DOHH2 (cell line): ENCODE measurements at regions not wholly inside any gene's neighbourhood (a gene's known extent, or its start where the extent isn't known, plus 50 kb on each side); places are given as distances from the start of the nearest gene placed in this dataset.

Experiments used
- H3F3A ChIP-seq: fragments of 200-600 bp; sonication (generic), shearing (Covaris generic); 2 replicates; pipeline ENCODE4 v1.6.0; 2016; ENCODE audit warnings: antibody characterized with exemption, mild to moderate bottlenecking; ENCODE audit not compliant: control insufficient read depth, insufficient read depth
- H3K27ac ChIP-seq: fragments of 200-600 bp; sonication (generic); 2 replicates; pipeline ENCODE4 v1.5.1; 2014; ENCODE audit warnings: low read depth, mild to moderate bottlenecking, low read length, moderate library complexity
- H3K27me3 ChIP-seq: fragments of 200-600 bp; sonication (generic); 2 replicates; pipeline ENCODE4 v1.6.1; 2014; ENCODE audit warnings: mild to moderate bottlenecking, low read length, mixed read lengths; ENCODE audit not compliant: control insufficient read depth
- H3K36me3 ChIP-seq: fragments of 200-600 bp; sonication (generic); 2 replicates; pipeline ENCODE4 v1.6.1; 2014; ENCODE audit warnings: mild to moderate bottlenecking, low read length, moderate library complexity, mixed read lengths; ENCODE audit not compliant: control insufficient read depth
- H3K4me1 ChIP-seq: fragments of 200-600 bp; sonication (generic); 2 replicates; pipeline ENCODE4 v1.6.1; 2014; ENCODE audit warnings: mild to moderate bottlenecking, low read length, mixed read lengths; ENCODE audit not compliant: control insufficient read depth
- H3K4me2 ChIP-seq: fragments of 200-600 bp; sonication (generic); 2 replicates; pipeline ENCODE4 v1.6.0; 2014; ENCODE audit warnings: mild to moderate bottlenecking, low read length, moderate library complexity
- H3K4me3 ChIP-seq: fragments of 200-600 bp; sonication (generic); 2 replicates; pipeline ENCODE4 v1.5.1; 2014; ENCODE audit warnings: mild to moderate bottlenecking, low read length, mixed read lengths
- H3K79me2 ChIP-seq: fragments of 200-600 bp; sonication (generic); 2 replicates; pipeline ENCODE4 v1.6.1; 2014; ENCODE audit warnings: mild to moderate bottlenecking, low read length, mixed read lengths; ENCODE audit not compliant: control insufficient read depth
- H3K9me2 ChIP-seq: fragments of 200-600 bp; sonication (generic); replicated peaks from 2 replicates; pipeline ENCODE4 v1.6.1; 2014; ENCODE audit warnings: mild to moderate bottlenecking, low read length, mixed read lengths; ENCODE audit not compliant: control insufficient read depth
- H3K9me3 ChIP-seq: fragments of 200-600 bp; sonication (generic); 2 replicates; pipeline ENCODE4 v1.6.1; 2014; ENCODE audit warnings: antibody characterized with exemption, low read length, mixed read lengths; ENCODE audit not compliant: control insufficient read depth, insufficient read depth
- H4K20me1 ChIP-seq: fragments of 200-600 bp; sonication (generic); 2 replicates; pipeline ENCODE4 v1.6.0; 2014; ENCODE audit warnings: low read depth, mild to moderate bottlenecking, antibody characterized with exemption, low read length, moderate library complexity; ENCODE audit not compliant: control insufficient read depth, insufficient read depth
- CTCF ChIP-seq: fragments of 200-600 bp; sonication (generic); IDR thresholded peaks from one replicate; pipeline ENCODE4 v1.5.1; 2014; ENCODE audit warnings: antibody characterized with exemption, mild to moderate bottlenecking, low read depth, low read length; ENCODE audit not compliant: poor library complexity, severe bottlenecking
- EZH2phosphoT487 ChIP-seq: fragments of 200-600 bp; sonication (generic); IDR thresholded peaks from 2 replicates; pipeline ENCODE4 v1.6.1; 2017; ENCODE audit warnings: borderline replicate concordance, mild to moderate bottlenecking, antibody characterized with exemption, low read length, moderate library complexity, mixed read lengths

DNA sequence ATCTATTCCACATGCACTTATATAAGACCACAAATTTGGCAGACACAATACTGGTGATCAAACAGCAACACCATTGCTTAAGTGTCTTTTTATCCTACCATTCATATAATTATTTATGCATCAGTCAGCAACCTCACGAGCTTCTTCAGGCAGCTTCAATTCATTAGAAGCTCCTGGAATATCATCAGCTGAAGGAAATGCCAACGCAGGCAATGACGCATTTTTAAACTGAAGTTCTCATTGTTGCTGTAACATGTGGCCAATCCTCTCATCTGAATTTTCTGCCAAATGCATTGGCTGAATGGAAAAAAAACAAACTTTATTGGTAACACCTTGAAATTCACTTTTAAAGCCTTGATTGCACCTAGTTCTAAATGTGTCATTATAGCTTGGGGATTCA is 376.4 kb upstream of the RGMB start:
- no peaks in the 10 kb centered on the region for H3K27me3 ChIP-seq

DNA sequence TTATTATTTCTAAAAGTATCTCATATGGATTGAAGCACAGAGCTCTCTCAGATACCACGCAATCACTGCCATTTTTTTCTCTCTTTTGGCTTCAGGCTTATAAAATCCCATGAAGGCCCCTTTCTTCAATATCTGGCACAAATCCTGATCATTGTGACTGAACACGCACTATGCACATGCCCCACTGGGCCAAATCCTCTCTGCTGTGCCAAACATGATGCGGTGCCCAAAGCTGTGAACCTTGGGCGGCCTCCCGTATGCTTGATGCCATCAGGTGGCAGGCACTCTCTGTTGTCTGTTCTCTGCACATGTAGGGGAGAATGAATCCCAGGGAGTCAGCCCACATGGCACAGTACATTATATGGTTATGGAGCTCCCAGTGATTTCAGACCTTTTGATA is 375.0 kb upstream of the RGMB start:
- Histone ChIP-seq H4K20me1 (no peaks in the 10 kb centered on the region), H3K27ac (no peak overlapping the region), H3K9me3 (no peaks in the 10 kb centered on the region), H3F3A (no peaks in the 10 kb centered on the region), H3K4me2 (no peak overlapping the region), H3K36me3 (no peaks in the 10 kb centered on the region), H3K4me1 (no peaks in the 10 kb centered on the region), H3K27me3 (no peaks in the 10 kb centered on the region), H3K9me2 (no peaks in the 10 kb centered on the region), H3K4me3 (no peak overlapping the region), H3K79me2 (no peaks in the 10 kb centered on the region)
- no peak for TF ChIP-seq CTCF
- no peak for TF ChIP-seq EZH2phosphoT487

More for the DNA sequence above, 376.4 kb upstream of the RGMB start:
- Histone ChIP-seq H3K4me3 (no peak overlapping the region), H4K20me1 (no peaks in the 10 kb centered on the region), H3F3A (no peaks in the 10 kb centered on the region), H3K4me2 (no peak overlapping the region), H3K4me1 (no peaks in the 10 kb centered on the region), H3K27ac (no peak overlapping the region), H3K36me3 (no peaks in the 10 kb centered on the region), H3K9me3 (no peaks in the 10 kb centered on the region), H3K9me2 (no peaks in the 10 kb centered on the region), H3K79me2 (no peaks in the 10 kb centered on the region)
- no peak for TF ChIP-seq CTCF
- TF ChIP-seq EZH2phosphoT487 = no peak

GRCh38 chr5:98401656-98402055 is 371.8 kb upstream of the RGMB start:
- Histone ChIP-seq H3K36me3 (no peaks in the 10 kb centered on the region), H3K79me2 (no peaks in the 10 kb centered on the region), H4K20me1 (no peaks in the 10 kb centered on the region), H3K9me3 (no peaks in the 10 kb centered on the region), H3K4me1 (no peaks in the 10 kb centered on the region), H3K27ac (no peak overlapping the region), H3K9me2 (no peaks in the 10 kb centered on the region), H3F3A (no peaks in the 10 kb centered on the region), H3K4me2 (no peak overlapping the region), H3K4me3 (no peak overlapping the region), H3K27me3 (no peaks in the 10 kb centered on the region)
- TF ChIP-seq EZH2phosphoT487 (no peak), CTCF (no peak)

DNA sequence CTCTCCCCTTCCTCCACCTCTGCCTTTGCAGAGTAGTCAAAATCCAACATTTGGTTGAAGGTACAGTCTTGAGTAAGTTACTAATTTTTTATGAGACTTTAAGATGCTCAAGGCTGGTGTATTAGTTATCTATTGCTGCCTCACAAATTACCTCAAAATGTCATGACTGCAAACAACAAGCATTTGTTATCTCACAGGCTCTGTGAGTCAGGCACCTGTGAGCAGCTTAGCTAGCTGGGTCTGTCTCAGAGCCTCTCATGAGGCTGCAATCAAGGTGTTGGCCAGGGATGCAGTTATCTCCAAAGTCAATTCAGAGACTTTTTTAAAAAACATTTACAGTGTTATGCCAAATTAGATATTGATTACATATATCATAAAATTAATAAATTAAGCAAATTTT is 371.3 kb upstream of the RGMB start:
- H3K9me2 ChIP-seq = no peaks in the 10 kb centered on the region
- H3K9me3 ChIP-seq = no peaks in the 10 kb centered on the region
- no peaks in the 10 kb centered on the region for H3K27me3 ChIP-seq
- no peaks in the 10 kb centered on the region for H4K20me1 ChIP-seq
- no peaks in the 10 kb centered on the region for H3K36me3 ChIP-seq
- H3F3A ChIP-seq = no peaks in the 10 kb centered on the region
- no peak for TF ChIP-seq CTCF
- TF ChIP-seq EZH2phosphoT487 = no peak
- H3K4me3 ChIP-seq = no peak overlapping the region
- H3K79me2 ChIP-seq = no peaks in the 10 kb centered on the region
- H3K4me2 ChIP-seq = no peak overlapping the region
- H3K27ac ChIP-seq = no peak overlapping the region
- H3K4me1 ChIP-seq = no peaks in the 10 kb centered on the region
